Hematopoietic multipotent progenitor cell (in vitro differentiated cells): ENCODE measurements at regions not wholly inside any gene's neighbourhood (a gene's known extent, or its start where the extent isn't known, plus 50 kb on each side); places are given as distances from the start of the nearest gene placed in this dataset.
"Not testable (repeated sequence)": the region's sequence is repeated elsewhere in the genome, so short reads cannot be mapped to it uniquely, and the experiment has no call there.

ENCODE experiments used
- DNase-seq, 3 donors: peaks; one replicate each; pipeline ENCODE4 v3.0.0-alpha.2; 2011 to 2015; ENCODE audit warnings: low read depth in 2 of 3, low spot score in 2 of 3

DNA sequence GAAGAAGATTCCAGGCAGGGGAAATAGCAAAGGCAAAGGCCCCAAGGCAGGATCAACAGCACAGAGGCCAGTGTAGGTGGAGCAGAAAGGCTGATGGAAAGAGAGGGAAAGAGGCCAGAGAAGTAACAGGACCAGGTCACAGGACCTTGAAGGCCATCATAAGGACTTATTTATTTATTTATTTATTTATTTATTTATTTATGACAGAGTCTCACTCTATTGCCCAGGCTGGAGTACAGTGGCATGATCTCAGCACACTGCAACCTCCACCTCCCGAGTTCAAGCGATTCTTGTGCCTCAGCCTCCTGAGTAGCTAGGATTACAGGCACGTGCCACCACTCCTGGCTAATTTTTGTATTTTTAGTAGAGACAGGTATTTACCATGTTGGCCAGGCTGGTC is 731.1 kb downstream of the MAFB start:
- DNase-seq, result not testable (repeated sequence)

DNA sequence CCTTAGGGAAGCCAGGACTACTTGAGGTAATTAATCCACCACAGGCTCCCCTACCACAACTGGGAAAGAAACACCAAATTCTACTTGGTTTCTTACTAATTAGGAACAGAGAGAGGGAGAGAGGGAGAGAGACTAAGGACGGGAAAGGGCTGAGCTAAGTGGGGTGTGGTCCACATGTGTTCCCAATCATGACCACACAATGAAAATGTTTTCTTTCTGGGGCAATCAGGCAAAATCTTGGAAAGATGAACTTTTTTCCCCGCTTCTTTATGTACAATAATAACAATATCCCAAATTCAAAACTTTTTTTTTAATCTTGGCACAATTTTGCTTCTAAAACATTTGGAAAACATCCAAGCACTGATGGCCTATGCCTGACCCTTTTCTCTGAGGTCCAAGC is 734.4 kb downstream of the MAFB start:
- DNase-seq, result no peak

DNA sequence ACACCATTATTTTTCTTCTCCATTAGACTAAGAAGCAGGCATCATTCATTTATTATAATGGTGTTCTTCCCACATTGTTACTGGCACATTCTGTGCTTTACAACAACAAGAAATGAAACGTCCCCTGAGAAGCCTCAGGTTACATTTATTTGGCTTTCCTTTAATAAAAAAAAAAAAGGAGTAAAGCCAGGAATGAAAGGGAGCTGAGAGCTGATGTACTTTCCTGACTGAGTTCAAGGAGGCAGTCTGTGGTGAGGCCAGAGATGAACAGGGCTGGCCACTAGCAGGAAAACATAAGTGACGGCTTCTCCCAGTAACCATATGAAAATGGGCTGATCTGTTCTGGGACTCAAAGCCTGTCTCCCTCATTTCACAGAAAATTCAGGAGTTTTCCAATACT is 742.1 kb downstream of the MAFB start:
- no peak for DNase-seq

DNA sequence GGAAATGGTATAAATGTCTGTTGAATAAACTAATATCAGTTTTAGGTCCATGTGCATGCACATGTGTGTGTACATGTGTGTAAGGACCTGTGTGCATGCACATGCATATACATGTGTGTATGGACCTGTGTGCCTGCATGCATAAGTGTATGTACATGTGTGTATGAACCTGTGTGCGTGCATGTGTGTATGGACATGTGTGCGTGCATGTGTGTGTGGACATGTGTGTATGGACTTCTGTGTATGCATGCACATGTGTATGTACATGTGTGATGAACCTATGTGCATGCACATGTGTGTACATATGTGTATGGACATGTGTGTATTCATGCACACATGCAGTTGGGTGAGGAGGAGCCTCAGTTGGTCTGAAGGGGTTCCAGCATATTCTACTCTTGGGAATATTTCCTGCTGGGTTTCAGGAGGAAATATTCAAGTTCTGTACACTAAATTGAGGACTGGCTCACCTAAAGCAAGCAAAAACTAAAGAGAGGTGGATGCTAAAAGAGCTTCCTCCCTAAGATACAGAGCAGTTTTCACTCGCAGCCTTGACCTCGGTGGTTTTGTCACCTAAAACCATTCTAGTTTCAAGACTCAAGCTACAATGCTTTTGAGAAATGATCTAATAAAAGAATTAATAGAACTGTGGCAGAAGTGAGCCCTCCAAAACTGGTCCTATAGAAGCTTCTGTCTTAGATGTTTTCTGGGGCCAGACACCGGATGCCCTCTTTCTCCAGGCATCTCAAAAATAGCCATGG is 742.8 kb downstream of the MAFB start:
- DNase-seq, result no peak

DNA sequence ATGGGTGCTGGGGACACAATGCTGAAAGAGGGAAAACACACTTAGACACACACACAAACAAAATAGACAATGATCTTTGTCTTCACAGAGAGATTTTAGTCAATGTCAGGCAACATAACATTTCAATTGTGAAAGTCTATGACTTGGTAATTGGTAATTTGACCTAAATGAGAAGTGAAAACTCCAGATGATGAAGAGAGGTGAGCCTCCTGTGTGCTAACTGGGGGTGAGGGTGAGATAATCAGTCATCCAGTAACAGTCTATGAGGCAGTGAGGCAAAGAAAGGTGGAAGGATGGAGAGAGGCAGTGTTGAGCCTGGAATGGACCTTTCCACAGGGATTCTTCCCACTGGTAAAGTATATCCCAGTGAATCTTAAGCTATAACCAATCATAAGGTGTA is 744.2 kb downstream of the MAFB start:
- DNase-seq, result no peak

DNA sequence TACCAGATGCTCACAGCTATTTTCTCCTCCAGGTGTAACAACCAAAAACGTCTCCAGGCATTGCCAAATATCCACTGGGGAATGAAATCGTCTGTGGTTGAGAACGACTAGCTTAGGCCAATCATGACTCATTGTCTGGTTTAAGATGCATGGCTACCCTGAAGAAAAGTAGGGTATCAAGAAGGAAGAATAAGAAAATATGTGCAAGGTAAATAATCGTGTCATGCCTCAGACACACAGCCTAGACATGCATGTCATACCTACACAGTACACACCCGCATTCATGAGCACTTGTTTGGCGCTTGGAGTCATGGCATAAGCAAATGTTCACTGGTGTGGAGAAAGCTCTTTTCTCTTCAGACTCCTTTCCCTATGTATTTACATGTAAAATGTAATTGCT is 745.7 kb downstream of the MAFB start:
- no peak for DNase-seq

DNA sequence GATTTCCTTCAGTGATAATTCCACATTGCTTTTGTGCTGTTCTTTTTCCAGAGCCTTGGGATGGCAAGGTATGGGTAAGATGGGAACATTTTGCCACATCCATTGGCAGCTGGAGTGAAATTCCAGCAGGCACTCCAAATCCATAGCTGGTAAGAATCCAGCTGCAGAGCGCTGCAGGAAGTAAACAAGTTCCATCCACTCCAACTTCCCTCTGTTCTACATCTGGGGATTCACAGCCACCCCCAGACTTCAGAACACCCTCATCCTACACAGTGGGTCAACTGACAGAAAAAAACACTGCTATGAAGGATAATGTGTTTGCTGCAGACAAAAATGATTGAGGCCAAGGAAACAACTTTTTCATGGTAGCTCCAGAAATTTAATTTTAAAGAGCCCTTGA is 747.8 kb downstream of the MAFB start:
- DNase-seq, result no peak

DNA sequence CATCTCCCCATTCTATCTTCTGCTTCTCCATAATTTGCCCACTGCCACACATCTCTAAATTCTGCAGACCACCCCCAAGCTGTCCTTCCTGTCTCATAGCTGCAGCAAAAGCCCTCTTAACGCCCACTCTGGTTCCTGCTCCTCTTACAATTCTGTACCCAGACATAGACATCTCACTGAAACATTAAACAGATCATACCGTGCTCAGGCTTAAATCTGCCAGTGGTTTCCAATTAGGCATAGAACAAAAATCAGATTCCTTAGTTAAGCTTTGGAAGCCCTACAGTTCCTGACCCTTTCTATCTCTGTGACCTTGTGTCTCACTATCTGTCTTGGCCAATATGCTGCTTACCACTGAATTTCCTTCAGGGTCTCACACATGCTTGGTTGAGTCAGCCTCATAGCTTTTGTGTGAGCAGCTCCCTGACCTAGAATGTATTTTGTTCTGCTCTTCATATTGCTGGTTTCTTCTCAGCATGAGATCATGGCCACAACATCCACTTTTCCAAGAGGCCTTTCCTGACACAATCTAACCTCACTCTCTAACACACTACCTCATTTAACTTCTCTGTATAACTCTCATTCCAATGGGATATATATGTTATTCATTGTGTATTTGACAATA is 749.7 kb downstream of the MAFB start:
- no peak for DNase-seq

DNA sequence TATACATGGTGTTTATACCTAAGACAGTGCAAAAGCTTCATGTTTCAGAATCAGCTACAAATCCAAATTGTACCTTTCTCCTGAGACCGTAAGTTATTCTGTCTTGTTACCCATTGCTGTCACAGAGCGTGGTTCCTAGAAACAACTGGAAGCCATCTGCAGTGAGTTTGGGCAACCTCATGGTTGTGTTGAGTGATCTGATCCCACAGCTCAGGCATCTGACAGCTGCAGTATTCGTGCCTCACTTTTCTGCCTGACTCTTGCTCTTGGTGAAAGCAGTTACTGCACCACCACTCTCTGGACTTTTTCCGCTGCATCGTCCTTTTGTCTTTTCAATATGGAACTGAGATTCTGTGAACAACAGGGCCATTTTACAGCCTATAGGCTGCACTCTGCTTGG is 752.6 kb downstream of the MAFB start:
- no peak for DNase-seq

DNA sequence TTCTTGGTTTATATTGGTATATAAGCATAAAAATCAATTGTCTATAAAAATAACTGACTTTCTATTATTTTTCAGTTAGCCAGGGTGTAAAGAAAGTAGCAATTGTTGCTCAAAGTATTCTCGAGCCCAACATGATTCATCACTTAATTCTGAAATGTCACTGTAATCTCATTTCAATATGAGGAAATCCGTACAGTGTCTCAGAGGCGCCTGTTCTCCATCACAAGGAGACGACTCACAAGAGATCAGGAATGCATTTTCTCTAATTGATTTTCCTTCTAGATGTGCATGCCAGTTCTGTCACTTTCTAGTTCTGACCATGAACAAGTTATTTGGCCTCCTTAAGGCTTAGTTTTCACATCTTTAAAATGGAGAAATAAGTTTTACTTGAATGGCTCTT is 753.1 kb downstream of the MAFB start:
- no peak for DNase-seq

DNA sequence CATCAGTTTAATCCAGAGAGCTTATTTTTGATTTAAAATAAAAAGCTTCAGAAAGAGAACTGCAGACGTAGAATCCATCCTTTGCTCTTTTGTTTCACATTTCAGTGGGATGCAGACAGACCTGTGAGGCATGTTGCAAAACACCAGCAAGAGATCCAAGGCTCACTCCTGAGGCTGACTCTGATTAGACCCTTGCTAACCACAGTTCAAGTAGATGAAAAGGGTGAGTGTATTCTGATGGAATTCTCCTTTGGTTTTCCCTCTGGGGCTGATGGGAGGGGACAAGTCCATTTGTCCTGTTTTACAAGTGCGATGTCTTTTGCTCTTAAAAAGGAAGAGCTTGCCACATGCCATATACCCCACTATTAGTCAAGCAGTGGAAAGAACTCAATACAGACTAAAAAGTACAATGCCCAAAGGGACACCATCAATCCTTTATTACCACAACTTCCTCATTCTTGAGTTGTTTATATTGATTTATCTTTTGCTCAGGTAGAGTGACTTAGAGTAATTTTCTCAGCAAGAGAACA is 772.7 kb downstream of the MAFB start:
- DNase-seq, result no peak

DNA sequence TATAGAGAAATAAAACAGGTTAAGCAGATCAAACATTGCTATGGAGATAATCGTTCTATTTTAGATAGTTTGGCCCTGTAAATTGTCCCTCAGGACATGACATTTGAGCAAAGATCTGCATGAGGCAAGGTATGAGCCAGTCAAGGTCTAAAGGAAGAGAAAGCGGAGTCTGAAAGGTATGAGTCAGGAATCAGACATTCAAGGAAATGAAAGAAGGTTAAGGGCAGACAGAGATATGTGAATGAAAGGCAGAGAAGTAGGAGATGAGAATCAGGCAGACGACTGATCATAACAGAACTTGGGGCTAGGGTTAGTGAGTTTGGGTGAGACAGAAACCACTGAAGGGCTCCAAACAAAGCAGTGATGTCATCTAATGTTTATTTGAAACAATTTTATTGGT is 775.8 kb downstream of the MAFB start:
- no peak for DNase-seq

DNA sequence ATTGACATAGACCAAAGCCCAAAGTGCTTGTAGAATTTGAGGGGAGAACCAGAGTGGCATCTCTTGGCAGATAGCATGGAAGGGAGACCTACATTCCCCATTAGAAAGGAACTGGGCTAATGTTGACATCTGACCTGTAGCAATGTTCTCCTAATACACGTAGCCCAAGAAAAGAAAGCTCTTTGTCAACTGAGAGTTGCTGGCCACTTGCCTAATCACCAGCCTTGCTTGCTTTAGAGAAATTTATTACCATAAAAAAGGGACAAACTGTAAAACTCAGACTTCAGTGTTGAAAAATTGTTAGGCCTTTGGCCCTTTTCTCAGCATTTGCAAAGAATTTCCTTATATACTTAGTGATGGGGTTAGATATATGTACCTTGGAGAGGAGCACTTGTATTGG is 777.5 kb downstream of the MAFB start:
- no peak for DNase-seq

DNA sequence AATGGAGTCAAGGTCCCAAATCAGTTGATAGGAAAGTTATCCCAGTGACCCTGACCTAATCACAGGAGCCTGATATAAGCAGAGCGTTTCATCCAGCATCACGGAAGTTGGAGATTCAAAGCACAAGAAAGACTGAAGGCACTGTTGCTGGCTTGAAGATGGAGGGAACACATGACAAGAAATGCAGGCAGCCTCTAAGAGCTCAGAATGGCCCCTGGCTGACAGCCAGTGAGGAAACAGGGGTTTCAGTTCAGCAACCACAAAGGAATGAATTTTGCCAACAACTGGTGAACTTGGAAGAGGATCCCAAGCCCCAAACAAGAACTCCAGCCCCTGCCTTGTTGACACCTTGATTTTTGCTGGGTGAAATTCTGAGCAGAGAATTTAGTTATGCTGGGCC is 778.5 kb downstream of the MAFB start:
- no peak for DNase-seq

DNA sequence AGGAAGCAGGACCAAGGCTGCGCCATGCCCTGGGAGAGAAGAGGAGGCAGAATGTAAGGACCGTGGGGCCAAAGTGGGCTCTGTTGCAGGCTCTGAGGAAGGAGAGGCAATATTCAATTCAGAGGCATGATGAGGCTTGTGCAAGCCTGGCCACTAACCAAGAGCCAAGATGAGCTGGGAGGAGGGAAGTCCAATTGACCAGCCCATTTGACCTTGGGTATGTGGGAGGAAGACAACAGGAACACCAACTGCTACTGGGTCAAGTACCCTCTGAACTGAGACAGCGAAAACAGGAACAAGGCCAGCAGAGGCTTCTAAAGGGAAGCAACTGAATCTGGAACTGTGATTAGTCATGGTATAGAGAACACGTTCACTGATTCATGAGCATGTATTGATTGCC is 779.6 kb downstream of the MAFB start:
- peak in 1 of 3 donors; percentile 1 for DNase-seq

DNA sequence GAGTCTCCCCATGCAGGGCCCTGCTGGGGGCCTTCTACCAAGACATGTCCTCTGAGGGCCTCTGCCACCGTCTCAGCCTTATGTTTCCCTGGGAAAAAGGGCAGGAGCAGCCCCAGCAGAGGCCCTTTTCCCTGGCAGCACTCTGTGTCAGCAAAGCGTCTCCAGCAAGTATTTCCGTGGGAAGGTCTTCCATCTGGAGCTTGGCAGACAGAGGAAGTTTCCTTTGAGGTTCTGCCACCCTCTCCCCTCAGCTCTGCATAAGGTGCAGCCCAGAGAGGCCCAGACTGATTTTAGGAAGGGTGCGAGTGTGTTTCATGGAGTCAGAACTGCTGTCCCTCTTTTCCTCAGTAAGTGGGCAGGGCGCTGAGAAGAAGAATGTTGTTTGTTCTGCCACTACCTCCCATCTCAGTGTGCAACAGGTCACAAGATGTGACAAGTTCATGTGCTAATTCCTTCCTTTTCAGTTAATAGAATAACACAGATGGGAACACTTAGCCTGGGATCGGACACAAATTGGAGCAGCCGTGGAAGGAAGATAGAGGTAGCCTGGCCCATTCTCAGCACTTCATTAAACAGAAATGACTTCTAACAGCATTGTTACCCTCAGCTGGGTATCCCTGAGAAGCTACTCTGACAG is 784.4 kb downstream of the MAFB start:
- DNase-seq, result no peak

DNA sequence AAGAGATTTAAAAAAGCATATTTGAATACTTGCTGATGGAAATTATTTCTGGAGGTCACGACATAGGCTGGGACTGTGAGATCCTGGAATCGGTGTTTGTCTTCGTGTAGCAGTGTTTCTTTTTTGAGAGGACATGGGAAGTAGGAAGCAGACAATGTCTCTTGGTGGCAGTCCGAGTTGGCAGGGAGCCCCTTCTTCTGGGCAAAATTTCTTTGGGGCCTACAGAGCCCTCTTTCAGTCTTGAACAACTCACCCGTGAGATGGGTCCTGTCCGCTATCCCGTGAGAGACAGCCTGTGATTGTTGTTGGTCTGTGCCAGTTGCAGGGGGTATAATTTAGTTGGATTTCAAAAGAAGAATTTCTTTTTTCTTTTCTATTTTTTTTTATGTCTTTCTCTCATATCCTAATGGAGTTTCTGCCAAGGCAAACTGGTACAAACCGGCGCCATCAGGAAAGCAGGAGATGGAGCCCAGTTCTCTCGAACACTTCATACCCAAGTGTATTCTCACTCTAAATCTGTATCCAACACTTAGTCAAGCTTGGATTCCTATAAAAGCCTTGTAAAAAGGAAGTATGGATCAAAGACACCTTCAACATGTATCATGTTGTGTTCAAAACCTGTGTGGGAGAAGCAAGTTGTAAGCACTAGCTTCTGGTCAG is 785.1 kb downstream of the MAFB start:
- DNase-seq, result no peak

DNA sequence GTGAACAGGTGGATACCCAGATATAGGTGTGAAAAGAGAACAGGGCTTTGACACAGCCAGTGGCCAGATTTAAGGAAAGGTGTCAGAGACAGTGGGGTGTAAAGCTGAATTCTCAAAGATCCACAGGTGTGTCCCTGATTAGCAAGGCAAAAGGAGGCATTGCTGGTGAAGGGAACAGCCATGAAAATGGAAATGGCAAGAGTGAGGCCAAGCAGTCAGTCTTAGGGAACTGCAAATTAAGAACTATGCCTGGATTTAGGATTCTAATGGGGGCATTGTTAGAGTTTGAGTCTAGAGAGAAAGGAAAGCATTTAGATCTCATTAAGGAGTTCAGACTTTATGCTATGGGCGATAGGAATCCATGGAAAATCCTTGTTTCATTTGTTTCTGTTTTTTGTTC is 789.2 kb downstream of the MAFB start:
- no peak for DNase-seq

DNA sequence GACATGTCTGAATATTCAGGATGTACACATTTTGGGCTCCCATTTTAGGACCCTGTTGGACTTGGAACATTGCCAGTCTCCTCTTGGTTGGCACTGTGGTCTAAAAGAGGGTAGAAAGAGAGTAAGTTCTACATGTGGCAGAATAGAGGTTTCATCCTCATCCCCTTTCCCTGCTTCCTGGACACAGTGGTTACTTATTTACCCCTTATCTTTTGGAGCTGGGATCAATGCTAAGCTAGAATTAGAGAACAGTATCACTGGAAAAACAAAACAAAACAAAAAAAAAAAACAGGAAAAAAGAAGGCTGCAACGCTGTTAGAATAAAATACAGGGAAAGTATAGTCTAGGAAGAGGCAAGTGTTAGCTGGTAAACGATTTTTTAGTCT is 790.6 kb downstream of the MAFB start:
- DNase-seq, result no peak

DNA sequence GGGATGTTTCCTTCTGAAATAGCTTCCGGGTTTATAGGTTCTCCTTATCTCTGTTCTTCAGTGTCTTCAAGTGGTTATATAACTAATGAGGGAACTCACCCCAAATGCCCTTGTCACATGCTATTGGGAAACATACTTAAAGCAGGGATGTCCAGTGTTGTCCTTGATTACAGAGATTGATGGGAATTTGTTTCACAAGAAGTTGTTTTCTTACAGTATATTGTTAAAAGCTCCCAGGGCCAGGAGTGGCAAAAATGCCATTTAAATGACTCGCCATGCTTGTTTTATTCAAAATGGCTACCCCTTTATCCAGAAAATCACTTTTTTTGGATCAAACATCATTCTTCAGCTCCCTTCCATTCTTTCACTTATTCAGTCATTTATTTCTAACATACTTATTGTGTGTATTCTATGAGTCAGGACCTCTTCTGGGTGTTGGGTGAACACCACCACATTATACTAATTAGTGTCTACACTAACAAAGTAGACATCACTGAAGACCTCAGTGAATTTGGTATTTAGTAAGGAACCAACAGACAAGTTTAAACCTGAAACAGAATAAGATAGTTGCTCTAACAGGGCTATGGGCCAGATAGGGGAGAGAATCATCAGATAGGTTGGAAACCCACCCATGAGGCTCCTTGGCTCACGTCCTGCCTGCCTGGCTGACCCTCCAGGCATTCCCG is 791.1 kb downstream of the MAFB start:
- DNase-seq, result no peak

DNA sequence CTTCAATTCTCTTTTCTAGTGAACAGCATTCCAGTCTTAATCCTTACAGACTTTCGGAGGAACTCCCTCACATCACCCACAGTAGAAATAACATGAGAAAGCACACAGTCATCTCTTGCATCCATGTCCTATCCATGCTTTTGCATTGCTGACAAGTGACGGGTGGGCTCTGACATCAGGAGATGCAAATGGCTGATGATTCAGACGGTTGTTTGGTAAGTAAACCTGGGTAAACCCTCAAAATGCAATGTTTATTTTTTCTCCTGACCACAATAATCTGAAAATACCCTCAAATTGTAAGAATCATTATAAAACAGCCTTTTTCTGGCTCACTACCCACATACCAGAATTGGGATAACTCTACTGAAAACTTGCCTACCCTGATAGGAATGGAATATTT is 792.0 kb downstream of the MAFB start:
- no peak for DNase-seq
